IPS DF 4.7 (cell line): ENCODE measurements at regions not wholly inside any gene's neighbourhood (a gene's known extent, or its start where the extent isn't known, plus 50 kb on each side); places are given as distances from the start of the nearest gene placed in this dataset.

Experiments
- DNase-seq: peaks from one replicate; pipeline ENCODE4 v3.0.0-alpha.2; 2013; ENCODE audit warnings: low spot score; ENCODE audit errors: extremely low read depth

GRCh38 chr2:71872466-71873051 lies 275.1 kb downstream of the CYP26B1 start:
- no peak for DNase-seq

GRCh38 chr2:71865391-71865965 lies 282.2 kb downstream of the CYP26B1 start:
- DNase-seq, result no peak

- DNase-seq, result no peak
Observed at GRCh38 chr2:71864085-71864484, 283.6 kb downstream of the CYP26B1 start.

- DNase-seq, result no peak
Observed at GRCh38 chr2:71863396-71863795, 284.3 kb downstream of the CYP26B1 start.

- DNase-seq, result no peak
Observed at GRCh38 chr2:71862921-71863320, 284.7 kb downstream of the CYP26B1 start.

- no peak for DNase-seq
Observed at GRCh38 chr2:71861186-71862160, 286.2 kb downstream of the CYP26B1 start.

GRCh38 chr2:71860381-71860926 lies 287.2 kb downstream of the CYP26B1 start:
- DNase-seq, result no peak

GRCh38 chr2:71859211-71859847 lies 288.3 kb downstream of the CYP26B1 start:
- DNase-seq, result no peak

- DNase-seq, result no peak
Observed at GRCh38 chr2:71858071-71858470, 289.6 kb downstream of the CYP26B1 start.

- DNase-seq, result no peak
Observed at GRCh38 chr2:71857636-71858035, 290.0 kb downstream of the CYP26B1 start.

- DNase-seq, result no peak
Observed at GRCh38 chr2:71856773-71857525, 290.7 kb downstream of the CYP26B1 start.

- DNase-seq, result no peak
Observed at GRCh38 chr2:71853858-71854257, 293.8 kb downstream of the CYP26B1 start.

- DNase-seq, result no peak
Observed at GRCh38 chr2:71852141-71852711, 295.4 kb downstream of the CYP26B1 start.

GRCh38 chr2:71851094-71851750 lies 296.4 kb downstream of the CYP26B1 start:
- DNase-seq, result no peak

GRCh38 chr2:71850306-71850801 lies 297.3 kb downstream of the CYP26B1 start:
- DNase-seq, result no peak

GRCh38 chr2:71849607-71850305 lies 297.9 kb downstream of the CYP26B1 start:
- no peak for DNase-seq

- no peak for DNase-seq
Observed at GRCh38 chr2:71849111-71849510, 298.6 kb downstream of the CYP26B1 start.

- no peak for DNase-seq
Observed at GRCh38 chr2:71846669-71847291, 300.9 kb downstream of the CYP26B1 start.

GRCh38 chr2:71846072-71846471 lies 301.6 kb downstream of the CYP26B1 start:
- no peak for DNase-seq
